Aorta (tissue), 5 donors: ENCODE measurements at regions not wholly inside any gene's neighbourhood (a gene's known extent, or its start where the extent isn't known, plus 50 kb on each side); places are given as distances from the start of the nearest gene placed in this dataset.

ENCODE experiments used
- ATAC-seq: fragments of 200-7000 bp; cut with Tn5 transposase; one replicate; pipeline ENCODE4 v1.9.1; 2022; ENCODE audit warnings: moderate library complexity; ENCODE audit not compliant: low FRiP score
- DNase-seq, 2 donors: peaks; one replicate each; pipeline ENCODE4 v3.0.0-alpha.2; 2020
- H3K27ac ChIP-seq, 2 donors: one replicate each; pipeline ENCODE4 v1.5.1; 2013; ENCODE audit warnings: low read length in 2 of 2, mild to moderate bottlenecking in 2 of 2, moderate library complexity in 2 of 2, control low read depth in 1 of 2, inconsistent platforms in 1 of 2, low read depth in 1 of 2
- H3K27me3 ChIP-seq, 2 donors: one replicate each; pipeline ENCODE4 v1.6.1; 2013; ENCODE audit warnings: control low read depth in 1 of 2, low read length in 1 of 2, mild to moderate bottlenecking in 1 of 2, moderate library complexity in 1 of 2; ENCODE audit not compliant: insufficient read depth in 2 of 2, control insufficient read depth in 1 of 2
- H3K36me3 ChIP-seq, 2 donors: one replicate each; pipeline ENCODE4 v1.6.1; 2013; ENCODE audit warnings: control low read depth in 1 of 2, low read length in 1 of 2, mild to moderate bottlenecking in 1 of 2; ENCODE audit not compliant: insufficient read depth in 2 of 2, control insufficient read depth in 1 of 2
- H3K4me1 ChIP-seq, 2 donors: one replicate each; pipeline ENCODE4 v1.6.1; 2013; ENCODE audit warnings: low read length in 2 of 2, control low read depth in 1 of 2, mild to moderate bottlenecking in 1 of 2, moderate library complexity in 1 of 2; ENCODE audit not compliant: insufficient read depth in 2 of 2, control insufficient read depth in 1 of 2
- H3K4me3 ChIP-seq, 2 donors: one replicate each; pipeline ENCODE4 v1.5.1; 2013; ENCODE audit warnings: low read length in 2 of 2, control low read depth in 1 of 2, mild to moderate bottlenecking in 1 of 2
- H3K9me3 ChIP-seq: one replicate; pipeline ENCODE4 v1.6.1; 2013; ENCODE audit warnings: mild to moderate bottlenecking, low read length; ENCODE audit not compliant: control insufficient read depth
- WGBS, 2 donors: extraction: QIAGEN DNeasy Blood & Tissue Kit; methylation state at CpG; one replicate each; pipeline ENCODE4 v1.1.7; 2013; 5-methylcytosine and 5-hydroxymethylcytosine counted together
- intact Hi-C, 2 donors: fragments of 100-400 bp; cut with DNase I; formaldehyde crosslinking; loops; one replicate each; pipeline versions ENCODE4 v1.14.2 to v1.15.0; 2022
- donor health status: healthy with polysubstance abuse.
- donor health status: Bipolar disorder and iron deficiency.
- donor health status: DM: no; HTN: no; CAD: no.
- donor health status: DM: no; HTN: no; CAD: no.
- donor health status: DM: yes; HTN: yes; CAD: no.

DNA sequence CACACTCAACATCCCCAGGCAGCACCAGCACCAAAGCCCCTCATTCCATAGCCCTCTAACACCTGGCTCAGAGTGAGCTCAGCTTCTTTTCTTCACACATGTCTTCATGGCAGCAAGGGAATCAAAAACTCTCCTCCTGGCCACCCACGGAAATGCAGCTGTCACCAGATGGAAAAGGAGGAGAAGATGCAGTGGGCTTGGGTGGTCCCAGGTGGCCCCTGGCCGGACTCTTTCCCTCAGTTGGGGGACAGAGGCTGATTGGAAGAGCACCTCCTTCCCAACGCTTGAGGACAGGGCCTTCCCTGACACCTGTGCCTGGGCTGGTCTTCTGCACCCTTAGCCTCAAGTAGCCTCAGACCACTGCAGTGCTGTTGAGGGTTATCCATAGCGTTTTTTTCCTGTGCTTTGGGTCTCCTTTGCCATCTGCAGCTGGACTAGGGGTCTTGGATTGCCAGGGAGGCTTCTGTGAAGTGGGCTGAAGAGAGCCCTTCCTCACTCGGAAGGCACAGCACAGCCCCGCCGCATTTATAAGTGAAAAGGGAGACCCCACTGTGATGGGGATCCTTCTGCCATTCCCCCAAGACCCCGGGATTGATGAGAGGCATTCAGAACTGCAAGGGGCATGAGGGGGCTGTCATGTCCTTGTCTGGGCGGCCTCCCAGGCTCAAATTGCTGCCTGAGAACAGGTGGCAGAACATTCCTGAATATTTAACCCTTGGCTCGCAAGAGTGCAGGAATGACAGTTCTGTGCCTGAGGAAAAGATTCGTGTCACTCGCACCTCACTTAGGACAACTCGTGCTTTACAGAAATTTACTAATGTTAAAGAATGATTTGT is 200.0 kb downstream of the AUH start:
- WGBS, 2 donors: 89 to 91% methylated on average over 13 of the region's 13 CpGs
- no peak overlapping the region for H3K27ac ChIP-seq
- ATAC-seq (no peak), DNase-seq (no peak)
- no peak overlapping the region for H3K4me3 ChIP-seq
- H3K36me3 ChIP-seq: no peaks in the 10 kb centered on the region
- H3K9me3 ChIP-seq: no peaks in the 10 kb centered on the region
- no peaks in the 10 kb centered on the region for H3K27me3 ChIP-seq
- no peaks in the 10 kb centered on the region for H3K4me1 ChIP-seq
- intact Hi-C loops: no loop called here

DNA sequence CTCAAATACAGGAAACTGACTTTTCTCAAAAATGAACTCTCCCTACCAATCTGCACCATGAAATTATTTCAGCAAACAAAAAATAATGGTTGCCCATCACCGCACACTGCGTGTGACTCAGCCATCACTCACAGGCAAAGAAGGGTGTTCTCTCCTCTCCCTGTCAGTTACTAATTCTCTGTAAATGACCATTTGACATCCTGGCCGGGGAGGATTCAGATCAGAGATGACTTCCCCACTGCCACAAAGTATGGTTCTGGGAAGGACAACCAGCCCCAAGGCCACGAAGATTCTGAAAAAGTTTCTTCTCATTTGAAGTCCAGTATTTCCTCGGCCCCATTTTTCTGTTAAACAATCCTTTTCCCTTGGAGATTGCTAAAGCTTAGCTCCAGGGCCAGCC is 199.4 kb downstream of the AUH start:
- no peaks in the 10 kb centered on the region for H3K36me3 ChIP-seq
- DNase-seq (no peak), ATAC-seq (no peak)
- no peaks in the 10 kb centered on the region for H3K27me3 ChIP-seq
- H3K4me3 ChIP-seq: no peak overlapping the region
- intact Hi-C loops: no loop called here
- no peaks in the 10 kb centered on the region for H3K4me1 ChIP-seq
- no peak overlapping the region for H3K27ac ChIP-seq
- 86 to 88% methylated on average over 5 of the region's 5 CpGs for WGBS, 2 donors
- no peaks in the 10 kb centered on the region for H3K9me3 ChIP-seq

DNA sequence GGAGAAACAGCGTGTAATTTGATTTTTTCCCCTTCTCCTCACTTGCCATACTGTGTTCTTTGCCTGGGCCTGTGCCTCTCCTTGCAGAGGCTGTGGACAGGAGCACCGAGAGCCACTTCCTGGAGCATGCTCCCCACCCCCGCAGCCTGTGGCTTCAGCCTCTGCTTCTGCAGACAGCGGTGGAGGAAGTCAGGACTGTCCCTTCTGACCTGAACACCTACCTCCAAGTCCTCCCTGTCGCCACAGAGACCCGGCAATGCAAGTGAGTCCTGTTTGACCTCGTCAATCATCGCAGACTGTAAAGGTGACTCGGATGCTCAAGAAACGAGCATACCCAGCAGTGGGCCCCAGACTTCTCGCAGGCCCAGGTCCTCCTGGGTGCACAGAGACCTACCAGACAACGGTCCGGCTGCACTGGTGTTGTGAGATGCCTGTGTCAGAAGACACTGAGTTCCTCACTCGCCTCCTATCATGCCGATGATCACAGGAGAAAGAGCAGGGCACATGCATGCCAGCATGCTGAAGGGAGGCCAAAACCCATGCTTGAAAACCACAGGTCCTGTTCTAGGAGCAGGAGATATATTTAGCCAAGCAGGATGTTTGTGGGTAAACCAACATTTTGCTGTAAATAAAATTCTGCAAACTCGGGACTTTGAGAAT is 198.8 kb downstream of the AUH start:
- H3K36me3 ChIP-seq: no peaks in the 10 kb centered on the region
- no peak overlapping the region for H3K4me3 ChIP-seq
- intact Hi-C loops: no loop called here
- WGBS, 2 donors: 79 to 83% methylated on average over 16 of the region's 16 CpGs
- no peaks in the 10 kb centered on the region for H3K27me3 ChIP-seq
- no peaks in the 10 kb centered on the region for H3K4me1 ChIP-seq
- ATAC-seq (no peak), DNase-seq (peak in 1 of 2 donors; percentile 75)
- H3K27ac ChIP-seq: no peak overlapping the region
- no peaks in the 10 kb centered on the region for H3K9me3 ChIP-seq

DNA sequence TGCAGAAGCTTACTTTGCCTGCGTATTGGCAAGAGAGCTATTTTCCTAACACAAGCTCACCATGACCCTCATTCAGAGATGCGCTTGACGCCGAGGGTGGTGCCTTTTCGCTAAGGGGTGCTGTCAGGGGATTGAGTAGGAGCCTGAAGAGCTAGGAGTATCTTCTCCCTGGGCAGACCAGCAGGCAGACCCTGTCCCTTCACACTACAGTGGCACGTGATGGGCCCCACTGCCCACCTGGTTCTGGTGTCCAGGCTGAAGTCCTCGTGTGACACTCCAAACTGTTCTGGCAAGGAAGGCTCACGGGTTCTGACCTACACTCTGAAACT is 198.3 kb downstream of the AUH start:
- Histone ChIP-seq H3K4me1 (no peaks in the 10 kb centered on the region), H3K4me3 (no peak overlapping the region), H3K9me3 (no peaks in the 10 kb centered on the region), H3K36me3 (no peaks in the 10 kb centered on the region), H3K27ac (no peak overlapping the region), H3K27me3 (no peaks in the 10 kb centered on the region)
- WGBS, 2 donors: 92 to 97% methylated on average over 8 of the region's 8 CpGs
- DNase-seq: no peak
- intact Hi-C loops: no loop called here
- ATAC-seq: no peak

DNA sequence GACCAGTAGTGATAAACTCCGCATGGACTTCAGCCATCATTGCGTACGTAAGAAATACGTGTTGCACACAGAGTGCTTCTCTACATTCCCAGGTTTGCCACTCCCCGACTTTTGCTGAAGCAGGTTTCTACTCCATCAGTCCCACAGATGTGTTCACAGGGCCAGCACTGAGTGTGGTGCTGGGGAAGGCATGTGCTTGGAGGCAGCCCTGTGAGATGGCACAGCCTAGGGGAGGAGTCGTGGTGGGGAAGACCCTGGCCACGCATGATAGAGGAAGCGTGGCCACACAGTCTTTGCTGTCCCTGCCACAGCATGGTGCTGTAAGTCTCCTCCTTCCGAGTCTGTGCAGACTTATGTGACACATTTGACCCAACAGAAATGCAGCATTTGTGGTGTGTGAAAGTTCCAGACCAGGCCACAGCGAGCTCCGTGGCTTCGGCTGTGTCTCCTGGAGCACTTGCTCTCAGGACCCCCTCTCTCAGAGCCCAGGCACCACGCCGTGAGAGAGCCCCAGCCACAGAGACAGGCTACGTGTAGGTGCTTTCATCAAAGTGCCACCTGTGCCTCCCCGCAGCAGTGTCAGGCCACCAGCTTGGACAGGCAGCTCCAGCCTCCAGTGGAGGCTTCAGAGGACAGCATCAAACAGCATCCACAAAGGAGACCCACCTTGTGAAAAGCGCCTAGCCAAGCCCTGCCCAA is 197.8 kb downstream of the AUH start:
- ATAC-seq (no peak), DNase-seq (no peak)
- H3K27ac ChIP-seq: no peak overlapping the region
- no peak overlapping the region for H3K4me3 ChIP-seq
- H3K36me3 ChIP-seq: no peaks in the 10 kb centered on the region
- H3K9me3 ChIP-seq: no peaks in the 10 kb centered on the region
- WGBS, 2 donors: 88 to 94% methylated on average over 17 of the region's 17 CpGs
- H3K27me3 ChIP-seq: no peaks in the 10 kb centered on the region
- intact Hi-C loops: no loop called here
- H3K4me1 ChIP-seq: no peaks in the 10 kb centered on the region
